Ishikawa (cell line): ENCODE measurements at regions not wholly inside any gene's neighbourhood (a gene's known extent, or its start where the extent isn't known, plus 50 kb on each side); places are given as distances from the start of the nearest gene placed in this dataset.

ENCODE experiments used
- CEBPB ChIP-seq: IDR thresholded peaks from 2 replicates; pipeline ENCODE4 v1.6.1; 2012
- CREB1 ChIP-seq: IDR thresholded peaks from 2 replicates; pipeline ENCODE4 v1.6.1; 2012; ENCODE audit warnings: low read depth
- EGR1 ChIP-seq: IDR thresholded peaks from 2 replicates; pipeline ENCODE4 v1.6.1; 2012
- EP300 ChIP-seq: IDR thresholded peaks from 2 replicates; pipeline ENCODE4 v1.6.1; 2012; ENCODE audit warnings: borderline replicate concordance
- FOXM1 ChIP-seq: IDR thresholded peaks from 2 replicates; pipeline ENCODE4 v1.6.1; 2012; ENCODE audit warnings: low read depth, borderline replicate concordance
- MAX ChIP-seq: IDR thresholded peaks from 2 replicates; pipeline ENCODE4 v1.6.1; 2012
- NFIC ChIP-seq: IDR thresholded peaks from 2 replicates; pipeline ENCODE4 v1.6.1; 2012
- RAD21 ChIP-seq: IDR thresholded peaks from 2 replicates; pipeline ENCODE4 v1.6.1; 2012; ENCODE audit warnings: low read depth
- TAF1 ChIP-seq: IDR thresholded peaks from 2 replicates; pipeline ENCODE4 v1.6.1; 2012; ENCODE audit warnings: low read depth, mild to moderate bottlenecking
- TCF12 ChIP-seq: IDR thresholded peaks from 2 replicates; pipeline ENCODE4 v1.6.1; 2012; ENCODE audit warnings: low read depth
- TEAD4 ChIP-seq: IDR thresholded peaks from 2 replicates; pipeline ENCODE4 v1.6.1; 2012
- USF1 ChIP-seq: IDR thresholded peaks from 2 replicates; pipeline ENCODE4 v1.6.1; 2012
- YY1 ChIP-seq: IDR thresholded peaks from 2 replicates; pipeline ENCODE4 v1.6.1; 2012; ENCODE audit warnings: low read depth
- ZBTB7A ChIP-seq: IDR thresholded peaks from 2 replicates; pipeline ENCODE4 v1.6.1; 2012; ENCODE audit warnings: low read depth
- TF ChIP-seq, protein P1 (sequence below): IDR thresholded peaks from 2 replicates; pipeline ENCODE4 v1.6.1; 2012; ENCODE audit warnings: low read depth, mild to moderate bottlenecking

- TF ChIP-seq ZBTB7A = no peak
- no peak for TF ChIP-seq EP300
Measured at GRCh38 chr6:96302991-96303390, 218.6 kb upstream of the UFL1 start.

GRCh38 chr6:96304997-96305396 lies 216.6 kb upstream of the UFL1 start:
- TF ChIP-seq NFIC = no peak
- TF ChIP-seq EGR1 = no peak
- TF ChIP-seq TEAD4 = no peak
- no peak for TF ChIP-seq EP300
- no peak for TF ChIP-seq TCF12
- no peak for TF ChIP-seq FOXM1
- TF ChIP-seq, protein P1, sequence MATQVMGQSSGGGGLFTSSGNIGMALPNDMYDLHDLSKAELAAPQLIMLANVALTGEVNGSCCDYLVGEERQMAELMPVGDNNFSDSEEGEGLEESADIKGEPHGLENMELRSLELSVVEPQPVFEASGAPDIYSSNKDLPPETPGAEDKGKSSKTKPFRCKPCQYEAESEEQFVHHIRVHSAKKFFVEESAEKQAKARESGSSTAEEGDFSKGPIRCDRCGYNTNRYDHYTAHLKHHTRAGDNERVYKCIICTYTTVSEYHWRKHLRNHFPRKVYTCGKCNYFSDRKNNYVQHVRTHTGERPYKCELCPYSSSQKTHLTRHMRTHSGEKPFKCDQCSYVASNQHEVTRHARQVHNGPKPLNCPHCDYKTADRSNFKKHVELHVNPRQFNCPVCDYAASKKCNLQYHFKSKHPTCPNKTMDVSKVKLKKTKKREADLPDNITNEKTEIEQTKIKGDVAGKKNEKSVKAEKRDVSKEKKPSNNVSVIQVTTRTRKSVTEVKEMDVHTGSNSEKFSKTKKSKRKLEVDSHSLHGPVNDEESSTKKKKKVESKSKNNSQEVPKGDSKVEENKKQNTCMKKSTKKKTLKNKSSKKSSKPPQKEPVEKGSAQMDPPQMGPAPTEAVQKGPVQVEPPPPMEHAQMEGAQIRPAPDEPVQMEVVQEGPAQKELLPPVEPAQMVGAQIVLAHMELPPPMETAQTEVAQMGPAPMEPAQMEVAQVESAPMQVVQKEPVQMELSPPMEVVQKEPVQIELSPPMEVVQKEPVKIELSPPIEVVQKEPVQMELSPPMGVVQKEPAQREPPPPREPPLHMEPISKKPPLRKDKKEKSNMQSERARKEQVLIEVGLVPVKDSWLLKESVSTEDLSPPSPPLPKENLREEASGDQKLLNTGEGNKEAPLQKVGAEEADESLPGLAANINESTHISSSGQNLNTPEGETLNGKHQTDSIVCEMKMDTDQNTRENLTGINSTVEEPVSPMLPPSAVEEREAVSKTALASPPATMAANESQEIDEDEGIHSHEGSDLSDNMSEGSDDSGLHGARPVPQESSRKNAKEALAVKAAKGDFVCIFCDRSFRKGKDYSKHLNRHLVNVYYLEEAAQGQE = no peak
- no peak for TF ChIP-seq USF1
- TF ChIP-seq MAX = no peak

- TF ChIP-seq, protein P1 = no peak
- no peak for TF ChIP-seq USF1
- TF ChIP-seq EP300 = no peak
- TF ChIP-seq TAF1 = no peak
- TF ChIP-seq CREB1 = no peak
- TF ChIP-seq FOXM1 = no peak
- TF ChIP-seq MAX = no peak
- TF ChIP-seq NFIC = no peak
- no peak for TF ChIP-seq EGR1
- TF ChIP-seq TEAD4 = no peak
- no peak for TF ChIP-seq ZBTB7A
- no peak for TF ChIP-seq YY1
Measured at GRCh38 chr6:96330884-96331283, 190.7 kb upstream of the UFL1 start.

DNA sequence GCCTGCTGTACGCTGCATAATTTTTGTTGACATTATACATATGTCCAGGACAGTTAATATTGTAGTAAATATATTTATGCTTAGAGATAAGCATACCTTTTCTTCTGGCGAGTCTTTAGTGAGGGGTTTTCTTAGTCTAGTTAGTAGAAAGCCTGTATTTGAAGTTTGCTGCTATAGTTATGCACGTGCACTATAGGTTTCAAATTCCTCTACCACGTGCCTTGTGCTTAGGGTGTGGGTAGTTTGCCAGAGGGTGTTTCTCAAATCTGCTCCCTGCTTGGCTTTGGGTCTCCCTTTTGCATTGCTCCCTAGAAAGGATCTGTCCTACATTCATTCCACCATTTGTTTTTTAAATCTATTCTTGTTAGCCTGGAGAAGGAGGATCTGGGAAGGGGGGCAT lies 181.4 kb upstream of the UFL1 start:
- TF ChIP-seq TCF12 (no peak), ZBTB7A (no peak), EP300 (no peak), MAX (no peak), TAF1 (no peak)

DNA sequence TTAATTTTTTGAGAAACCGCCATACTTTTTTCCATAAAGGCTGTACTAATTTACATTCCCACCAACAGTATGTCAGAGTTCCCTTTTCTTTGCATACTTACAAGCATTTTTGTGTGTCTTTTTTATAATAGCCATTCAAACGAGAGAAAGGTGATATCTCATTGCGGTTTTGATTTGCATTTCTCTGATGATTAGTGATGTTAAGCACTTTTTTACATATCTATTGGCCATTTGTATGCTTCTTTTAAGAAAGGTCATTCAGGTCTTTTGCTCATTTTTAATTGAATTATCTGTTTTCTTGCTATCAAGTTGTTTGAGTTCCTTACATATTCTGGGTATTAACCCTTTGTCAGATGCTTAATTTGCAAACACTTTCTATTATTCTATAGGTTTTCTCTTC lies 176.1 kb upstream of the UFL1 start:
- TF ChIP-seq CREB1 (no peak), CEBPB (no peak), TEAD4 (no peak), EGR1 (no peak), TAF1 (no peak)

DNA sequence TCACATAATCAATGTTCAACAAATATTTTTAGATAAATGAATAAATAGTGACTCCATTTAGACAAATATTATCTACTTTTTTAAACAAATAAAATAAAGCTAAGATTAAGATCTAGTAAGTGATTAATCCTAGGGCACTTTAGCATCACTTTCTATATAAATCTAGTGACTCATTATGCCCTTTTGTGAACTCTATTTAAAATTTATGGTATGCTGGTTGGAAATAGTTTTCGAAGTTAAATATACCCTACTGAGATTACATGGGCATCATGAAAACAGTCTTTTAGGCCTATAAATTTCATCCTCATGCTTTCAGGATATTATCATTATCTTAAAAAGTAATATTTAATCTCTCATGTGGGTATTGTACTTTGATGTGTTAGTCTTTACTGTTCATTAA lies 140.4 kb upstream of the UFL1 start:
- TF ChIP-seq TCF12 (no peak), EP300 (no peak), YY1 (no peak), RAD21 (no peak), CREB1 (no peak), USF1 (no peak), CEBPB (no peak)
- TF ChIP-seq, protein P1 = no peak
